Left lung (tissue), 4 donors: ENCODE measurements at regions not wholly inside any gene's neighbourhood (a gene's known extent, or its start where the extent isn't known, plus 50 kb on each side); places are given as distances from the start of the nearest gene placed in this dataset.

Experiments
- ATAC-seq: fragments of 200-7000 bp; cut with Tn5 transposase; one replicate; pipeline ENCODE4 v1.9.1; 2020; ENCODE audit warnings: moderate library complexity
- DNase-seq, 4 donors: peaks; one replicate each; pipeline ENCODE4 v3.0.0-alpha.2; 2013 to 2020
- H3K27ac ChIP-seq, 2 donors: fragments of 200-600 bp; sonication (generic) in 1 of 2; one replicate each; pipeline versions ENCODE4 v1.5.0 to v1.8.0; 2020 to 2021
- H3K27me3 ChIP-seq, 2 donors: fragments of 200-600 bp; sonication (generic) in 1 of 2; one replicate each; pipeline versions ENCODE4 v1.5.0 to v1.8.0; 2020 to 2021
- H3K36me3 ChIP-seq, 2 donors: fragments of 200-600 bp; sonication (generic) in 1 of 2; one replicate each; pipeline versions ENCODE4 v1.5.0 to v1.8.0; 2020 to 2021
- H3K4me1 ChIP-seq, 2 donors: fragments of 200-600 bp; one replicate each; pipeline ENCODE4 v1.8.0; 2021
- H3K4me3 ChIP-seq, 2 donors: fragments of 200-600 bp; sonication (generic) in 1 of 2; one replicate each; pipeline versions ENCODE4 v1.5.0 to v1.8.0; 2020 to 2021; ENCODE audit warnings: mild to moderate bottlenecking in 1 of 2
- H3K9me3 ChIP-seq, 2 donors: fragments of 200-600 bp; sonication (generic) in 1 of 2; one replicate each; pipeline versions ENCODE4 v1.5.0 to v1.8.0; 2020 to 2021
- CTCF ChIP-seq, 2 donors: fragments of 200-600 bp; sonication (generic) in 1 of 2; IDR thresholded peaks; one replicate each; pipeline versions ENCODE4 v1.5.0 to v1.8.0; 2021; ENCODE audit warnings: antibody characterized with exemption in 2 of 2
- intact Hi-C, 2 donors: fragments of 100-400 bp; cut with DNase I; formaldehyde crosslinking; loops; one replicate each; pipeline versions ENCODE4 v1.11.2 to v1.14.2; 2022
- donor health status: DM: no; HTN: yes; CAD: no.
- donor health status: DM: no; HTN: no; CAD: no.

DNA sequence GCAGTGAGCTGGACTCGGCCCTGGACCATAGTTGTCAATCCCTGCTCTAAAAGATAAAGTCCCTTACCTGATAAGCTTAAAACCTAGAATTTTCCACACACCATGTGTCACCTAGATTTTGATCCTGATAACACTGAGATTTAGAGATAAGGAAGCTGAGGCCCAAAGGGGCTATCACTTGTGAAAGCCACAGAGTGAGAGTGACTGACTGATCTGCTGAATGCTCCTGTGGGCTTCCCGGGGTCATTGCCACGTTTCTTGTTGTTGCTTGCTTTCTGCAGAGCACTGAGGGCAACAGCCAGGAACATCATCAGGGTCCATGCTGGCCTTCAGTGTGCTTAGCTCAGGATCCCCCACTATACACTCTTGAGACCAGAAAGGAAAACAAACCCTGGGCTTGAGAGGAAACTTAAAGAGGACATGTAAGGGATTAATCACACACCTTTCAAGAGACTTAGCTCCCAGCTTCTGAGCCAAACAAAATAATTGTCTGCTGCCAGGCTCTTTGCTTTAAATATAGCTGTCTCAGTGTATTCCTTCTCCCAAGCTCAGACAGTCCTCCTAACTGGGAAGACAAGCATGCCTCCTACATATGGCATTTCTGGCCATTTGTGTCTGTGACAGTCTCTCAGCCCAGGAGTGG lies 82.6 kb upstream of the ARHGAP5 start:
- Histone ChIP-seq H3K27ac (no peak overlapping the region), H3K4me3 (no peak overlapping the region), H3K9me3 (no peaks in the 10 kb centered on the region), H3K27me3 (no peaks in the 10 kb centered on the region), H3K36me3 (no peaks in the 10 kb centered on the region), H3K4me1 (no peaks in the 10 kb centered on the region)
- DNase-seq, result no peak
- no peak for TF ChIP-seq CTCF (IDR thresholded peaks at IDR 0.05)
- intact Hi-C loops, result no loop called here
- ATAC-seq, result no peak

GRCh38 chr14:32003585-32003984 lies 73.5 kb upstream of the ARHGAP5 start:
- no peak overlapping the region for H3K27ac ChIP-seq
- no peak for ATAC-seq
- H3K36me3 ChIP-seq, result no peaks in the 10 kb centered on the region
- TF ChIP-seq CTCF (IDR thresholded peaks at IDR 0.05), result no peak
- H3K4me3 ChIP-seq, result no peak overlapping the region
- no peaks in the 10 kb centered on the region for H3K27me3 ChIP-seq
- no peaks in the 10 kb centered on the region for H3K4me1 ChIP-seq
- no peak for DNase-seq
- intact Hi-C loops, result no loop called here
- no peaks in the 10 kb centered on the region for H3K9me3 ChIP-seq

DNA sequence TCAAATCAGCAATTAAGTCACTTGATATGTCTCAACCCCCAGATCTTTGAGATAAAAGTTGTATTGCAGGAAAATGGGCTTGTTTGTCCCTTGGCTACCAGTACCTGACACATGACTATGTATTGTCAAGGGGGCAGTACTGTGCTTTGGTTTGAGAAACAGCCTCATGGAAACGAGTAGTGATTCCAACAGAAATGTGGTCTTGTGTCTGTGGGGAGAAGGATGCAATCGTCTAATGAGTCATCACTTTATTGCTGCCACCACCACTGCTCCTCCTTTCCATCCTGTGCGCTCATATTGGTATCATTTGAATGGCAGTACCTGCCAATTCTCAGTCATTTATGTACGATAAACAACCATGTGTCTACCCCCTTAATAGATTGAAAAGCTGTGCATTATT lies 72.8 kb upstream of the ARHGAP5 start:
- no peak for ATAC-seq
- no peaks in the 10 kb centered on the region for H3K27me3 ChIP-seq
- intact Hi-C loops, result no loop called here

GRCh38 chr14:32005628-32006027 lies 71.5 kb upstream of the ARHGAP5 start:
- no peak for DNase-seq
- intact Hi-C loops, result no loop called here
- Histone ChIP-seq H3K27ac (no peak overlapping the region), H3K27me3 (no peaks in the 10 kb centered on the region), H3K36me3 (no peaks in the 10 kb centered on the region), H3K4me3 (no peak overlapping the region), H3K9me3 (no peaks in the 10 kb centered on the region), H3K4me1 (no peaks in the 10 kb centered on the region)
- peak; percentile 68 for ATAC-seq
- TF ChIP-seq CTCF (IDR thresholded peaks at IDR 0.05), result no peak

More for the DNA sequence above, 72.8 kb upstream of the ARHGAP5 start:
- Histone ChIP-seq H3K36me3 (no peaks in the 10 kb centered on the region), H3K27ac (no peak overlapping the region), H3K4me3 (no peak overlapping the region), H3K9me3 (no peaks in the 10 kb centered on the region), H3K4me1 (no peaks in the 10 kb centered on the region)
- TF ChIP-seq CTCF (IDR thresholded peaks at IDR 0.05), result no peak
- no peak for DNase-seq

GRCh38 chr14:32006263-32007110 lies 70.6 kb upstream of the ARHGAP5 start:
- intact Hi-C loops, result no loop called here
- DNase-seq, result no peak
- H3K27ac ChIP-seq, result peak overlapping the region in 1 of 2 donors; percentile 18
- H3K36me3 ChIP-seq, result no peaks in the 10 kb centered on the region
- no peaks in the 10 kb centered on the region for H3K27me3 ChIP-seq
- H3K4me1 ChIP-seq, result no peaks in the 10 kb centered on the region
- TF ChIP-seq CTCF (IDR thresholded peaks at IDR 0.05), result no peak
- no peaks in the 10 kb centered on the region for H3K9me3 ChIP-seq
- no peak overlapping the region for H3K4me3 ChIP-seq
- peak; percentile 70 for ATAC-seq
